Astrocyte of the spinal cord (primary cell): ENCODE measurements at regions not wholly inside any gene's neighbourhood (a gene's known extent, or its start where the extent isn't known, plus 50 kb on each side); places are given as distances from the start of the nearest gene placed in this dataset.
A peak's percentile ranks its signal among the peaks of the same experiment; 100 is the strongest.

Source experiments
- DNase-seq: peaks from one replicate; pipeline ENCODE4 v3.0.0; 2011; ENCODE audit warnings: low read depth, low spot score
- H3K4me3 ChIP-seq: 2 replicates; pipeline ENCODE4 v1.5.1; 2011; ENCODE audit warnings: low read depth, mild to moderate bottlenecking, low read length, moderate library complexity
- CTCF ChIP-seq: IDR thresholded peaks from 2 replicates; pipeline ENCODE4 v1.5.1; 2012; ENCODE audit warnings: low read depth, mild to moderate bottlenecking, low read length, inconsistent platforms
- in situ Hi-C: cut with HindIII; loops from 2 replicates; pipeline ENCODE4 v1.10.0; 2017; ENCODE audit warnings: low sequenced_read_pairs

GRCh38 chr13:107035778-107036177 lies 467.8 kb upstream of the ARGLU1 start:
- in situ Hi-C loops, result no loop called here
- no peak overlapping the region for H3K4me3 ChIP-seq
- DNase-seq, result peak; percentile 50
- TF ChIP-seq CTCF, result no peak

- no peak overlapping the region for H3K4me3 ChIP-seq
- TF ChIP-seq CTCF, result no peak
- in situ Hi-C loops, result no loop called here
- no peak for DNase-seq
Observed at GRCh38 chr13:107035186-107035585, 467.2 kb upstream of the ARGLU1 start.

GRCh38 chr13:107034236-107034872 lies 466.4 kb upstream of the ARGLU1 start:
- H3K4me3 ChIP-seq, result no peak overlapping the region
- no peak for DNase-seq
- TF ChIP-seq CTCF, result no peak
- in situ Hi-C loops, result no loop called here

- no peak for TF ChIP-seq CTCF
- no peak for DNase-seq
- no peak overlapping the region for H3K4me3 ChIP-seq
- in situ Hi-C loops, result no loop called here
Observed at GRCh38 chr13:107031716-107032115, 463.8 kb upstream of the ARGLU1 start.

- no peak for TF ChIP-seq CTCF
- no peak for DNase-seq
- H3K4me3 ChIP-seq, result no peak overlapping the region
- in situ Hi-C loops, result no loop called here
Observed at GRCh38 chr13:107028751-107029150, 460.8 kb upstream of the ARGLU1 start.

GRCh38 chr13:107025991-107026390 lies 458.1 kb upstream of the ARGLU1 start:
- in situ Hi-C loops, result no loop called here
- peak; percentile 13 for DNase-seq
- TF ChIP-seq CTCF, result no peak
- H3K4me3 ChIP-seq, result no peak overlapping the region
